C4-2B (cell line): ENCODE measurements at regions not wholly inside any gene's neighbourhood (a gene's known extent, or its start where the extent isn't known, plus 50 kb on each side); places are given as distances from the start of the nearest gene placed in this dataset.

ENCODE experiments used
- ZFX ChIP-seq: fragments of 450-650 bp; IDR thresholded peaks from 2 replicates; pipeline ENCODE4 v1.6.1; 2017
- TF ChIP-seq, protein P1 (sequence below): fragments of 450-650 bp; conservative IDR thresholded peaks from 2 replicates; pipeline ENCODE4 v1.5.1; 2017; ENCODE audit warnings: mild to moderate bottlenecking

- TF ChIP-seq, protein P1, sequence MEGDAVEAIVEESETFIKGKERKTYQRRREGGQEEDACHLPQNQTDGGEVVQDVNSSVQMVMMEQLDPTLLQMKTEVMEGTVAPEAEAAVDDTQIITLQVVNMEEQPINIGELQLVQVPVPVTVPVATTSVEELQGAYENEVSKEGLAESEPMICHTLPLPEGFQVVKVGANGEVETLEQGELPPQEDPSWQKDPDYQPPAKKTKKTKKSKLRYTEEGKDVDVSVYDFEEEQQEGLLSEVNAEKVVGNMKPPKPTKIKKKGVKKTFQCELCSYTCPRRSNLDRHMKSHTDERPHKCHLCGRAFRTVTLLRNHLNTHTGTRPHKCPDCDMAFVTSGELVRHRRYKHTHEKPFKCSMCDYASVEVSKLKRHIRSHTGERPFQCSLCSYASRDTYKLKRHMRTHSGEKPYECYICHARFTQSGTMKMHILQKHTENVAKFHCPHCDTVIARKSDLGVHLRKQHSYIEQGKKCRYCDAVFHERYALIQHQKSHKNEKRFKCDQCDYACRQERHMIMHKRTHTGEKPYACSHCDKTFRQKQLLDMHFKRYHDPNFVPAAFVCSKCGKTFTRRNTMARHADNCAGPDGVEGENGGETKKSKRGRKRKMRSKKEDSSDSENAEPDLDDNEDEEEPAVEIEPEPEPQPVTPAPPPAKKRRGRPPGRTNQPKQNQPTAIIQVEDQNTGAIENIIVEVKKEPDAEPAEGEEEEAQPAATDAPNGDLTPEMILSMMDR = no peak
- no peak for TF ChIP-seq ZFX
Observed at GRCh38 chr10:78614744-78615143, 454.0 kb upstream of the ZMIZ1 start.
